Stimulated activated naive B cell treated with anti-CD40 and anti-IgM and Interleukin-4, amounts not matched to agents 10 μg/mL and 1 μg/mL and 100 μg/mL, for 72 hours (primary cell): ENCODE measurements at regions not wholly inside any gene's neighbourhood (a gene's known extent, or its start where the extent isn't known, plus 50 kb on each side); places are given as distances from the start of the nearest gene placed in this dataset.

Source experiments
- ATAC-seq, 2 donors: fragments of 150-1000 bp; cut with Tn5 transposase; replicated peaks; 2 replicates each; pipeline ENCODE4 v1.10.0; 2021; ENCODE audit warnings: moderate library complexity in 1 of 2
- DNase-seq: peaks from one replicate; pipeline ENCODE4 v3.0.0; 2021
- H3K27ac Mint-ChIP-seq: one replicate; pipeline ENCODE4 v1.8.0; 2022; ENCODE audit warnings: mild to moderate bottlenecking, mixed read lengths
- H3K27me3 Mint-ChIP-seq, 2 donors: one replicate each; pipeline ENCODE4 v1.8.0; 2022; ENCODE audit warnings: mixed read lengths in 2 of 2
- H3K36me3 Mint-ChIP-seq, 2 donors: one replicate each; pipeline ENCODE4 v1.8.0; 2022; ENCODE audit warnings: mixed read lengths in 2 of 2, mild to moderate bottlenecking in 1 of 2
- H3K4me1 Mint-ChIP-seq, 2 donors: one replicate each; pipeline ENCODE4 v1.8.0; 2022; ENCODE audit warnings: mixed read lengths in 2 of 2, mild to moderate bottlenecking in 1 of 2
- H3K4me3 Mint-ChIP-seq, 2 donors: one replicate each; pipeline ENCODE4 v1.8.0; 2022; ENCODE audit warnings: mild to moderate bottlenecking in 2 of 2, mixed read lengths in 2 of 2, moderate library complexity in 1 of 2
- H3K9me3 Mint-ChIP-seq, 2 donors: one replicate each; pipeline ENCODE4 v1.8.0; 2022; ENCODE audit warnings: mixed read lengths in 2 of 2, mild to moderate bottlenecking in 1 of 2

- no peak for ATAC-seq
- DNase-seq: no peak
- H3K27ac Mint-ChIP-seq: no peak overlapping the region
Observed at GRCh38 chr3:8266730-8267131, 234.9 kb upstream of the LMCD1 start.

GRCh38 chr3:8273479-8273878 is 228.1 kb upstream of the LMCD1 start:
- H3K27me3 Mint-ChIP-seq: no peaks in the 10 kb centered on the region
- H3K27ac Mint-ChIP-seq: no peak overlapping the region

More at GRCh38 chr3:8266730-8267131, 234.9 kb upstream of the LMCD1 start:
- no peaks in the 10 kb centered on the region for H3K4me1 Mint-ChIP-seq
- peaks cover 0 to 2% of the 10 kb centered on the region in 2 donors for H3K9me3 Mint-ChIP-seq
- no peaks in the 10 kb centered on the region for H3K36me3 Mint-ChIP-seq
- no peaks in the 10 kb centered on the region for H3K27me3 Mint-ChIP-seq
- no peak overlapping the region for H3K4me3 Mint-ChIP-seq

GRCh38 chr3:8276056-8276455 is 225.6 kb upstream of the LMCD1 start:
- Mint-ChIP-seq H3K4me1 (no peaks in the 10 kb centered on the region), H3K27me3 (peaks cover 0 to 3% of the 10 kb centered on the region in 2 donors), H3K4me3 (no peak overlapping the region), H3K27ac (no peak overlapping the region), H3K36me3 (no peaks in the 10 kb centered on the region), H3K9me3 (peaks cover 1 to 4% of the 10 kb centered on the region in 2 donors)
- DNase-seq (no peak), ATAC-seq (no peak)

More at GRCh38 chr3:8273479-8273878, 228.1 kb upstream of the LMCD1 start:
- ATAC-seq: no peak
- Mint-ChIP-seq H3K4me3 (no peak overlapping the region), H3K9me3 (peaks cover 2 to 4% of the 10 kb centered on the region in 2 donors), H3K36me3 (no peaks in the 10 kb centered on the region), H3K4me1 (no peaks in the 10 kb centered on the region)
- DNase-seq: no peak

DNA sequence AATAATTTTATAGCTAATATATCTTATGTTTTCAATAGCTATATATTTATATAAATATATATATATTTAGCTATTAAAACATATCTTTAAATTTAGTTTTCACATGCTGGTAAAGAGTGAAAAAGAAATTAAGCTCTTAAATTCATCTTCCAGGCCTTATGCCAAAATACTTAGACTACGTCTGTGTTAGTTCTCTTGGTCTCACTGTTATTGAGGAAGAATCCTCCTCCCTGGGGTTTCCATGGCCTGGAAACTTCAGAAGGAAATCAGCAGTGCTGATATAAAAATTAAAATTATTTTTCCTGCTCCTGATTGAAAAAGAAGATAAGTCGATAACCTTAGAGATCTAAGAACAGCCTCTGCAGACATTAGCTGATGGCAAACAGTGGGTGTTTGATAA is 225.1 kb upstream of the LMCD1 start:
- ATAC-seq: no peak
- no peaks in the 10 kb centered on the region for H3K4me1 Mint-ChIP-seq
- peaks cover 0 to 4% of the 10 kb centered on the region in 2 donors for H3K9me3 Mint-ChIP-seq

DNA sequence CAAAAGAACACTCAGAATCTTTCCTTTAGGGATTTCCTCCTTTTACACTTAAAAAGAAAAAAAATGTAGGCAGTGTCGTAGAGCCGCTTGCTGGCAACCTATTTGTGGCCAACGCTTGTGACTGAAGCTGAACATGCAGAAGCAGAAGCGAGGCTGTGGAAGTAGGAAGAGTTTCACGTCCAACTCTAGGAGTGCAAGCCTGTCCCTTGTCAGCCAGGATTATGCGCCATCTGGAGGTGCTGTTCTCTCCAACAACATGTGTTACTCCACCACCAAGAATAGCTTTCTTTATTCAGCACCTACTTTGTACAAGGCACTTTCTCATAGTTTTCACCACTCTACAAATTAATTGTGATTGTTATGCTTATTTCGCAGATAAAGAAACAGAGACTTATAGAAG is 223.2 kb upstream of the LMCD1 start:
- no peaks in the 10 kb centered on the region for H3K9me3 Mint-ChIP-seq
- DNase-seq (no peak), ATAC-seq (no peak)
- H3K4me1 Mint-ChIP-seq: no peaks in the 10 kb centered on the region
- no peak overlapping the region for H3K27ac Mint-ChIP-seq
- no peak overlapping the region for H3K4me3 Mint-ChIP-seq
- peaks cover 0 to 3% of the 10 kb centered on the region in 2 donors for H3K27me3 Mint-ChIP-seq
- no peaks in the 10 kb centered on the region for H3K36me3 Mint-ChIP-seq

More for the DNA sequence above, 225.1 kb upstream of the LMCD1 start:
- DNase-seq: no peak
- no peaks in the 10 kb centered on the region for H3K36me3 Mint-ChIP-seq
- H3K27ac Mint-ChIP-seq: no peak overlapping the region
- H3K27me3 Mint-ChIP-seq: peaks cover 0 to 3% of the 10 kb centered on the region in 2 donors
- no peak overlapping the region for H3K4me3 Mint-ChIP-seq

GRCh38 chr3:8279476-8279875 is 222.1 kb upstream of the LMCD1 start:
- H3K36me3 Mint-ChIP-seq: no peaks in the 10 kb centered on the region
- H3K27ac Mint-ChIP-seq: no peak overlapping the region
- no peak overlapping the region for H3K4me3 Mint-ChIP-seq
- H3K9me3 Mint-ChIP-seq: no peaks in the 10 kb centered on the region
- no peaks in the 10 kb centered on the region for H3K4me1 Mint-ChIP-seq
- DNase-seq (no peak), ATAC-seq (no peak)
- peaks cover 0 to 3% of the 10 kb centered on the region in 2 donors for H3K27me3 Mint-ChIP-seq

- H3K36me3 Mint-ChIP-seq: no peaks in the 10 kb centered on the region
- no peak for ATAC-seq
- H3K9me3 Mint-ChIP-seq: no peaks in the 10 kb centered on the region
- peaks cover 0 to 3% of the 10 kb centered on the region in 2 donors for H3K27me3 Mint-ChIP-seq
- H3K4me3 Mint-ChIP-seq: no peak overlapping the region
- no peak overlapping the region for H3K27ac Mint-ChIP-seq
- H3K4me1 Mint-ChIP-seq: no peaks in the 10 kb centered on the region
- no peak for DNase-seq
Observed at GRCh38 chr3:8279886-8280550, 221.6 kb upstream of the LMCD1 start.

- no peaks in the 10 kb centered on the region for H3K9me3 Mint-ChIP-seq
- H3K4me1 Mint-ChIP-seq: no peaks in the 10 kb centered on the region
- ATAC-seq (no peak), DNase-seq (no peak)
- H3K36me3 Mint-ChIP-seq: no peaks in the 10 kb centered on the region
- H3K4me3 Mint-ChIP-seq: no peak overlapping the region
- H3K27ac Mint-ChIP-seq: no peak overlapping the region
- H3K27me3 Mint-ChIP-seq: peaks cover 0 to 7% of the 10 kb centered on the region in 2 donors
Observed at GRCh38 chr3:8282541-8283165, 219.0 kb upstream of the LMCD1 start.

DNA sequence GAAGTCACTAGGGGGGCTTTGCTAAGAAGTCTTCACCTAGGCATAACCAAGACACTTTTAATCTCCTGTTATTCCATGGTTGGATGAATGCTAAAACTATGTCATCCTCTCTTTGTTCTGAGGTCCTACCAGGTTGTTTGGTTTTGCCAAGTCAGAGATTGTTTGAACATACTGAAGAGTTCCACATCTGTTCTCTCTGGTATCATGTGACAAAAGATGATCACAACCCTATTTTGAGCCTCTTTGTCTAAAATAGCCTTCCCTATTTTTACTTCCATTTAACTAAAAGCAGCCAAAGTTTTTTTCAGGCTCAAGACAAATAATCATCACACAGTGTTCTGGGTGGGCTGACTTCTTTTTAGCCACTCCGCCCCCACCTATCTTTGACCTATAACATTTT is 218.4 kb upstream of the LMCD1 start:
- Mint-ChIP-seq H3K27me3 (peaks cover 0 to 7% of the 10 kb centered on the region in 2 donors), H3K36me3 (no peaks in the 10 kb centered on the region), H3K27ac (no peak overlapping the region), H3K4me3 (no peak overlapping the region), H3K4me1 (no peaks in the 10 kb centered on the region), H3K9me3 (no peaks in the 10 kb centered on the region)
- DNase-seq (no peak), ATAC-seq (no peak)

DNA sequence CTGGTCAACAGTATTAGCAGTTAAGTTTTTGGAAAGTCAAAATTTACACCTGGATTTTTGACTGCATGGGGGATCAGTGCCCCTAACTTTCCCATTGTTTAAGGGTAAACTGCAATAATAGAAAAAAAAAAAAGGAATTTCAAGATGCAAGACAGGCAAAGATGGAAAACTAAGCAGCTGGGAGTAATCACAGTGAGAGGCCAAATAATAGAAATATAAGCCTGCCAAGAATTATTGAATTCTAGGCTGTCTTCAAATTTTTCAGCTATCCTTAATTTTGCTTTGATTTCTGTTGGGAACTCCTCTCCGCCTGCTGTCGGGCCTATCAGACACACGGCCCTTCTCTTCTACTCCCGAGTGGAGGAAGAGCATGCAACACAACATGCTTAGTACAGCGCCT is 215.5 kb upstream of the LMCD1 start:
- H3K27ac Mint-ChIP-seq: no peak overlapping the region
- no peaks in the 10 kb centered on the region for H3K36me3 Mint-ChIP-seq
- H3K4me3 Mint-ChIP-seq: no peak overlapping the region
- DNase-seq (no peak), ATAC-seq (no peak)
- peaks cover 0 to 4% of the 10 kb centered on the region in 2 donors for H3K27me3 Mint-ChIP-seq
- no peaks in the 10 kb centered on the region for H3K9me3 Mint-ChIP-seq
- no peaks in the 10 kb centered on the region for H3K4me1 Mint-ChIP-seq

GRCh38 chr3:8286749-8287148 is 214.9 kb upstream of the LMCD1 start:
- no peaks in the 10 kb centered on the region for H3K9me3 Mint-ChIP-seq
- peaks cover 0 to 9% of the 10 kb centered on the region in 2 donors for H3K27me3 Mint-ChIP-seq
- no peak overlapping the region for H3K4me3 Mint-ChIP-seq
- H3K36me3 Mint-ChIP-seq: no peaks in the 10 kb centered on the region
- no peak for DNase-seq
- ATAC-seq: no peak
- no peak overlapping the region for H3K27ac Mint-ChIP-seq
- H3K4me1 Mint-ChIP-seq: no peaks in the 10 kb centered on the region

DNA sequence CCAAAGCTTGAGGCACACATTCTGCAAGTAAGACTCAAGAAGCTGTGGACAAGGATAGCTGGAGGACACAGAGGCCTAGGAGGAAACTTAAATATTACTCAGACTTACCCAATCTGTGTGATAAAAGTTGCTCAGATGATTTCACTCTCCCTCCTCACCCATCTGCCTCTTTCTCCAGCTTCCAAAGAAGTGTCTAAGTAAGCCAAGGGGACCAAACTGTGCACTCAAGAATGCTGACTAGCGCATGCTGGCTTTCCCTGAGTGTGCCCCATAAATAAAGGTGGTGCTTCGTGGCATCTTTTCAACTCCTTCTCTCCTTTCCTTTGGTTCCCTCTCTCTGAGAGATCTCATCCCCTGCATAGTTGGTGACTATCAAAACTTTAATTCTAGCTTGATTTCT is 211.0 kb upstream of the LMCD1 start:
- no peak overlapping the region for H3K27ac Mint-ChIP-seq
- H3K36me3 Mint-ChIP-seq: no peaks in the 10 kb centered on the region
- DNase-seq (no peak), ATAC-seq (no peak)
- peaks cover 0 to 6% of the 10 kb centered on the region in 2 donors for H3K27me3 Mint-ChIP-seq
- no peak overlapping the region for H3K4me3 Mint-ChIP-seq
- H3K4me1 Mint-ChIP-seq: no peaks in the 10 kb centered on the region
- H3K9me3 Mint-ChIP-seq: no peaks in the 10 kb centered on the region

GRCh38 chr3:8296461-8296860 is 205.2 kb upstream of the LMCD1 start:
- Mint-ChIP-seq H3K4me1 (peaks cover 0 to under 1% of the 10 kb centered on the region in 2 donors), H3K4me3 (no peak overlapping the region), H3K27ac (no peak overlapping the region), H3K36me3 (no peaks in the 10 kb centered on the region), H3K9me3 (no peaks in the 10 kb centered on the region), H3K27me3 (peaks cover 1 to 4% of the 10 kb centered on the region in 2 donors)
- ATAC-seq: no peak
- DNase-seq: no peak

DNA sequence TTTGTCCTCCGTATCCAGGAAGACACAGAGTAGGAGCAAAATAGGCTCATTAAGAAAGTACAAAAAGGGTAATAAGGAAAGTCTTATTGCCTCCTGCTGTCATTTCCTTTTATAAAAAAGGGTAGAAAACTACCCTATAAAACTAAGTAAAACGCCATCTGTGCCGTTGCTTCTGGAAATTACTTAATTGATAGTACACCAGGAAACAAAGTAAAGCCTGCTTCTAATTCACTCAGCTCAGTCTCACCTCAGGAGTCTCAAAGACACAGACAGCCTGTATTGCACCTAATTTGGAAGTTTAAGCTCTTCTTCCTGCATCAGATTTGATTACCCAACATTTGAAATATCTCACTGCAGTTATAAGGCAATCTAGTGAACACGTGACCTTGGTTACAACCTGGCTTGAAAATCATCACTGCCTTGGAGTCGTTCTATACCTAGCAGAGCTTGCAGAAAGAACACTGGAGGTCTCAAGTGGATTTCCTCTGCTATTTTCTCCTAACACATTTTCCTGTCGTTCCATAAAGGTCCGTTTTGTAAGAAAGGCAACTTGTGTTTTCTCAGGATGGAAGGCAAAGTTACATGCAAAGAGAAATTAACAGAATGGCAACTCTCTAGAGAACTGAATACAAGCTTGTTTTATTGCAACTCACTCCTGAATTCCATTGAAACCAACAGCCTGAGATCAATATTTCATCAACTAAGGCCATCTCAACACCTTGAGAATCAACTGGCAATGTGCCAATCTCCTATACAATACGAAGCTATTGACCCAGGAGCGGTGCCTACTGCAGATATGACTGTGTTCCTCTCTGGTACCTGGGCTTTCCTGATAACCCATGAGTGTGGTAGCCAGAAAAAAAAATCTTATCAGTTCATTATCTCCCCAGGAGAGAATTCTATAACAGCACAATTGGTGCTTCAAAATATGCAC is 203.3 kb upstream of the LMCD1 start:
- DNase-seq (no peak), ATAC-seq (no peak)
- no peak overlapping the region for H3K4me3 Mint-ChIP-seq
- no peaks in the 10 kb centered on the region for H3K9me3 Mint-ChIP-seq
- no peak overlapping the region for H3K27ac Mint-ChIP-seq
- peaks cover 0 to 6% of the 10 kb centered on the region in 2 donors for H3K27me3 Mint-ChIP-seq
- no peaks in the 10 kb centered on the region for H3K36me3 Mint-ChIP-seq
- H3K4me1 Mint-ChIP-seq: peaks cover 0 to 5% of the 10 kb centered on the region in 2 donors
